Right lobe of liver (tissue), 4 donors: ENCODE measurements at regions not wholly inside any gene's neighbourhood (a gene's known extent, or its start where the extent isn't known, plus 50 kb on each side); places are given as distances from the start of the nearest gene placed in this dataset.

Source experiments
- POLR2A ChIP-seq: fragments of 450-650 bp; IDR thresholded peaks from one replicate; pipeline ENCODE4 v1.6.1; 2017; ENCODE audit warnings: antibody characterized with exemption, mild to moderate bottlenecking
- TF ChIP-seq, protein P1 (sequence below), 4 donors: fragments of 200-600 bp in 3 of 4; fragments of 450-650 bp in 1 of 4; IDR thresholded peaks; one replicate each; pipeline versions ENCODE4 v1.5.1 to v1.8.0; 2016 to 2022; ENCODE audit warnings: antibody characterized with exemption in 4 of 4, mild to moderate bottlenecking in 2 of 4
- donor health status: DM: no; HTN: no; CAD: no.
- donor health status: DM: no; HTN: no; CAD: no.
- donor health status: DM: no; HTN: yes; CAD: no.

DNA sequence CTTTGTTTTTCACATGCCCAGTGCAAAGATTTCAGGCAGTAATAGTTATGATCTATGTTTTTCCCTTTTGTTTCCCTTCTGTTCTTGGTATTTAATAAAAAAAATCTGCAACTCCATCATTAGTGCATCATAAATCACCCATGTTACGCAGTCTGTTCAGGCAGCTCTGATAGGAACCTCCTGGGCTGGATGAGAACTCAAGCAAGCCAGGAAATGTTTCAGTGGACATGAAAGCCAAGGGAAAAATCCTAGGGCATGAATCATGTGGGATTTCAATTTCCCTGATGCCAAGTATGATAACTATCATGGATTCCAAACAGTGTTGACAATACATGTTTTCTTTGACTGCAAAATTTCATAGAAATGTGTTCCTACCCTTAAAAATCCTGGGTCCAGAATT is 119.7 kb upstream of the TARS1 start:
- TF ChIP-seq, protein P1, sequence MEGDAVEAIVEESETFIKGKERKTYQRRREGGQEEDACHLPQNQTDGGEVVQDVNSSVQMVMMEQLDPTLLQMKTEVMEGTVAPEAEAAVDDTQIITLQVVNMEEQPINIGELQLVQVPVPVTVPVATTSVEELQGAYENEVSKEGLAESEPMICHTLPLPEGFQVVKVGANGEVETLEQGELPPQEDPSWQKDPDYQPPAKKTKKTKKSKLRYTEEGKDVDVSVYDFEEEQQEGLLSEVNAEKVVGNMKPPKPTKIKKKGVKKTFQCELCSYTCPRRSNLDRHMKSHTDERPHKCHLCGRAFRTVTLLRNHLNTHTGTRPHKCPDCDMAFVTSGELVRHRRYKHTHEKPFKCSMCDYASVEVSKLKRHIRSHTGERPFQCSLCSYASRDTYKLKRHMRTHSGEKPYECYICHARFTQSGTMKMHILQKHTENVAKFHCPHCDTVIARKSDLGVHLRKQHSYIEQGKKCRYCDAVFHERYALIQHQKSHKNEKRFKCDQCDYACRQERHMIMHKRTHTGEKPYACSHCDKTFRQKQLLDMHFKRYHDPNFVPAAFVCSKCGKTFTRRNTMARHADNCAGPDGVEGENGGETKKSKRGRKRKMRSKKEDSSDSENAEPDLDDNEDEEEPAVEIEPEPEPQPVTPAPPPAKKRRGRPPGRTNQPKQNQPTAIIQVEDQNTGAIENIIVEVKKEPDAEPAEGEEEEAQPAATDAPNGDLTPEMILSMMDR (IDR thresholded peaks at IDR 0.05), result no peak
- TF ChIP-seq POLR2A, result no peak
